ENCODE measurements at regions not wholly inside any gene's neighbourhood (a gene's known extent, or its start where the extent isn't known, plus 50 kb on each side); places are given as distances from the start of the nearest gene placed in this dataset.

DNA sequence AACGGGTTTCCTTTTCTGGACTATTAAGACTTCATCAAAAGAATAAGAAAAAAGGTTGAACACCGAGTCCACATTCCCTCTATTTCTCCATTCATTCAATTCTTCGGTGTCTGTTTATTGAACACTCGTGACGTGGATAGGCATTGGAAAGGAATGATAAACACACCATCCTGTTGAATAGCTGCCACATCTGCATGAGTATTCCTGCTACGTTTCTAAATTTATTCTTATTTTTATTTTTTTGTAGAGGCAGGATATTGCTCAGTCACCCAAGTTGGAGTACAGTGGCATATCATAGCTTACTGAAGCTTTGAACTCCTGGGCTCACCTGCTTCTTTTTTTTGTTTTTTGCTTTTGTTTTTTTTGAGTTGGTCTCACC, 80.8 kb upstream of the CIBAR2 start:
- Histone ChIP-seq H3K4me3 (no peak overlapping the region), H3K27me3 (ENCODE audit: low read depth) (no peaks in the 10 kb centered on the region), H3K4me1 (peaks cover 15% of the 10 kb centered on the region), H3K27ac (no peak overlapping the region), H3K36me3 (no peaks in the 10 kb centered on the region), H3K9me3 (no peaks in the 10 kb centered on the region)
- ATAC-seq: no peak
- no peak for DNase-seq
- intact Hi-C loops (cut with DNase I): no loop called here
- TF ChIP-seq, protein P1, sequence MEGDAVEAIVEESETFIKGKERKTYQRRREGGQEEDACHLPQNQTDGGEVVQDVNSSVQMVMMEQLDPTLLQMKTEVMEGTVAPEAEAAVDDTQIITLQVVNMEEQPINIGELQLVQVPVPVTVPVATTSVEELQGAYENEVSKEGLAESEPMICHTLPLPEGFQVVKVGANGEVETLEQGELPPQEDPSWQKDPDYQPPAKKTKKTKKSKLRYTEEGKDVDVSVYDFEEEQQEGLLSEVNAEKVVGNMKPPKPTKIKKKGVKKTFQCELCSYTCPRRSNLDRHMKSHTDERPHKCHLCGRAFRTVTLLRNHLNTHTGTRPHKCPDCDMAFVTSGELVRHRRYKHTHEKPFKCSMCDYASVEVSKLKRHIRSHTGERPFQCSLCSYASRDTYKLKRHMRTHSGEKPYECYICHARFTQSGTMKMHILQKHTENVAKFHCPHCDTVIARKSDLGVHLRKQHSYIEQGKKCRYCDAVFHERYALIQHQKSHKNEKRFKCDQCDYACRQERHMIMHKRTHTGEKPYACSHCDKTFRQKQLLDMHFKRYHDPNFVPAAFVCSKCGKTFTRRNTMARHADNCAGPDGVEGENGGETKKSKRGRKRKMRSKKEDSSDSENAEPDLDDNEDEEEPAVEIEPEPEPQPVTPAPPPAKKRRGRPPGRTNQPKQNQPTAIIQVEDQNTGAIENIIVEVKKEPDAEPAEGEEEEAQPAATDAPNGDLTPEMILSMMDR (IDR thresholded peaks at IDR 0.05): no peak

DNA sequence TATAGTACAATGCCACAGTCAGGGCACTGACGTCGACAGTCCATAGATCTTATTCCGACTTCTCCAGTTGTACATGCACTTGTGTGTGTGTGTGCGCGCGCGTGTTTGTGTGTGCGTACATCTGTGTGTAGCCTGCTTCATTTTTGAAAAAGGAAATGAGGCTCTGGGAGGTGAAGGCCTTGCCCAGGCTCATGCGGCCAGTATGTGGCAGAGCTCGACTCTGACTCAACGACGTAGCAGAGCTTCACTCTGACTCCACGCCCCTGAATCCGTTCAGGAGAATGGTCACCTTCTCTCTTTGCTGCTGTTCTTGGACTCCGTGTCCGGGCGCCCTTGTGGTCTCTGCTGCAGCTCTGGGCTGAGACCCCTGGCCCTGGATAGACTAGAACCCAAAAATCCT, 81.6 kb upstream of the CIBAR2 start:
- no peak overlapping the region for H3K27ac ChIP-seq
- no peaks in the 10 kb centered on the region for H3K9me3 ChIP-seq
- H3K4me3 ChIP-seq: no peak overlapping the region
- H3K27me3 ChIP-seq (ENCODE audit: low read depth): no peaks in the 10 kb centered on the region
- peaks cover 15% of the 10 kb centered on the region for H3K4me1 ChIP-seq
- TF ChIP-seq, protein P1 (IDR thresholded peaks at IDR 0.05): no peak
- intact Hi-C loops (cut with DNase I): no loop called here
- ATAC-seq (no peak), DNase-seq (no peak)
- H3K36me3 ChIP-seq: no peaks in the 10 kb centered on the region

DNA sequence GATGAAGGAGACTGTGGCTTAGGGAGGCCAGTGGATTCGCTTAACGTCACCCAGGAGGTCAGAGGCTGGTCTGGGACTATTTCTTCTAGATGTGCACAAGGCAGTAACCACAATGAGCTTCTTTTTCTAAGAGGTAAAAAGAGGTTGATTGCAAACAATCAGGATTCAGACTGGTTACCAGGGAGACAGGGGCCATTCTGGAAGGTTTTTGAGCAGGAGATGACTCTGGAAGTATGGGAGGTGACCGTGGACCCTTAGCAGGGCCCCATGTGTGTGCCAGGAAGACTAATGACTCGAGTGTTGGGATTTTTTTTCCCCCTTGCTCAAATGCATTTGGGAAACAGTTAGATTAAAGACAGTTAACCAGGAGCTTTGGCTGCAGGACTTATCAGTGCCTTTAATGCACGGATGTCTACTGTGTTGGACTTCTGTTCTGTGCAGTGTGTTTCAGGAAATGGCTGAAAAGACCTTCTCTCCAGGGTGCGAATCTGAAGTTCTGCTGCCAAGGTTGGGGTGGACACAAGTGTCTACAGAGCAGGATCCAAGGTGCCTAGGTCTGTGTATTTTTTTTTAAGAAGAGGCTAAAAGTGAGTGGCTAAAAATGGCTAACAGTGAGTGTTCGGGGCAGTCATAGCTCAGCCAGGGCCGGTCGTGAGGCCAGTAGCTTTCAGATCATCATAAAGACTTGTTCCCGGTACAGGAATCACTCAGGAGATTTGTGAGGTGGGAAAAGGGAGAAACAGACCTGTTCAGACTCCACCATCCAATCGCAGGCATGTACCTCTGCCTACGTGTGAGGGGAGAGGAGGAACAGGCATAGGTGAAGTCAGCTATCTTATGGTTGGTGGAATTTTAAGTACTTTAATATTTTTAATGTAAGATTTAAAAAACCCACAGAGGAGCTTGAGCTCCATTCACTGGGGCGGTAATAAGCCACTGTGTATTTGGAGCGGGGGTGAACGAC, 82.3 kb upstream of the CIBAR2 start:
- Histone ChIP-seq H3K4me1 (peaks cover 15% of the 10 kb centered on the region), H3K4me3 (no peak overlapping the region), H3K36me3 (no peaks in the 10 kb centered on the region), H3K27me3 (ENCODE audit: low read depth) (no peaks in the 10 kb centered on the region), H3K27ac (no peak overlapping the region), H3K9me3 (no peaks in the 10 kb centered on the region)
- intact Hi-C loops (cut with DNase I): no loop called here
- no peak for DNase-seq
- ATAC-seq: no peak
- TF ChIP-seq, protein P1 (IDR thresholded peaks at IDR 0.05): no peak

- intact Hi-C loops (cut with DNase I): no loop called here
- H3K36me3 ChIP-seq: no peaks in the 10 kb centered on the region
- TF ChIP-seq, protein P1 (IDR thresholded peaks at IDR 0.05): no peak
- H3K9me3 ChIP-seq: no peaks in the 10 kb centered on the region
- H3K4me3 ChIP-seq: no peak overlapping the region
- no peak overlapping the region for H3K27ac ChIP-seq
- peaks cover 15% of the 10 kb centered on the region for H3K4me1 ChIP-seq
- DNase-seq: no peak
- H3K27me3 ChIP-seq (ENCODE audit: low read depth): no peaks in the 10 kb centered on the region
- ATAC-seq: no peak
Observed at GRCh38 chr16:85195271-85195647, 83.0 kb upstream of the CIBAR2 start.

DNA sequence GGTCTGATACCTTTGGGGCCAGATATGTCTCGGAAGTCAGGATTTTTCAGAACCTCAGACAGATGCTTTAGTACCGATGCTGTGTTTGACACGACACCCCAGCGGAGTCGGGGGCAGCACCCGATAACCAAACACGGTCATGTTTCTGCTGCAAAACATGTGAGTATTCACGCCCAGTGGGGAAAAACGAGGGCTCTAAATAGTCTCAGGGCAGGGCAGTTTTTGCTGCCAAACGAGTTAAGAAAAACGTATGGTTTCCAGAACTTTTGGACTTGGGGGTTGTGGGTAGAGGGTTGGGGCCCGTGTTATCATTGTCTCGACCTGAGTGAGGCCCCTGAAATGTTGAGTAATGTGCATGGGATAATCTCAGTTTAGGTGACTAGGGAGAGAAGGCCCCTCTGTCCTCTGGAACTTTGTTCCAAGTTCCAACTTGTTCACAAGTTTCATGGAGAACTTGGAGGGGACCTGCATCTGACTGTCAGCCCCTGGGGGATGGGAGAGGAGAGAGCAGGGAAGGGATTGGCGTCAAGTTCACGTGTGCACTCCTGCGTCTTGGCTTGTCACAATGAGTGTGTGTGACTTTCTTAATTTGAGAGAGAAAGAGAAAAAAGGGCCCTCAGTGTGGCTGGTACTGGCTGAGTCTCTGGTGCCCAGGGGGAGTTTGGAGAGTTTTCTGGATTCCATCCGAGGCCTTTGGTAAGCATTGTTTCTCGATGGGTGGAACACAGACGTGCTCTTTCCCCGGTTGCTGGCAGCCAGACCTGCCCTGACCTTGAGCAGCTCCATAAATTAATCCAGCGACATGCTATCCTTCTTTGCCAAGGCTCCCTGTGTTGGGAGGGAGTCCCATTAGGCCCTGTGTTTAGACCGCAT, 83.9 kb upstream of the CIBAR2 start:
- H3K4me3 ChIP-seq: no peak overlapping the region
- DNase-seq: no peak
- no peaks in the 10 kb centered on the region for H3K36me3 ChIP-seq
- no peak for ATAC-seq
- no peak overlapping the region for H3K27ac ChIP-seq
- H3K27me3 ChIP-seq (ENCODE audit: low read depth): no peaks in the 10 kb centered on the region
- TF ChIP-seq, protein P1 (IDR thresholded peaks at IDR 0.05): no peak
- no peaks in the 10 kb centered on the region for H3K9me3 ChIP-seq
- H3K4me1 ChIP-seq: peaks cover 20% of the 10 kb centered on the region
- intact Hi-C loops (cut with DNase I): no loop called here

Data from lower lobe of right lung (tissue), 2 donors.